CD14-positive monocyte (primary cell): ENCODE measurements at regions not wholly inside any gene's neighbourhood (a gene's known extent, or its start where the extent isn't known, plus 50 kb on each side); places are given as distances from the start of the nearest gene placed in this dataset.
"Not testable (repeated sequence)": the region's sequence is repeated elsewhere in the genome, so short reads cannot be mapped to it uniquely, and the experiment has no call there.

ENCODE experiments used
- DNase-seq, 3 donors: peaks; one replicate each; pipeline ENCODE4 v3.0.0-alpha.2; 2011 to 2022
- H2AFZ ChIP-seq: 2 replicates; pipeline ENCODE4 v1.6.0; 2012; ENCODE audit warnings: mild to moderate bottlenecking, low read depth, low read length, inconsistent platforms; ENCODE audit not compliant: insufficient read depth, poor library complexity, severe bottlenecking
- H3K27ac ChIP-seq, 2 donors: 1 replicate in 1 of 2; 2 replicates in 1 of 2; pipeline ENCODE4 v1.5.1; 2012 to 2013; ENCODE audit warnings: low read length in 2 of 2, control low read depth in 1 of 2, inconsistent platforms in 1 of 2, low read depth in 1 of 2, mild to moderate bottlenecking in 1 of 2
- H3K27me3 ChIP-seq, 2 donors: one replicate each; pipeline versions ENCODE4 v1.6.0 to v1.6.1; 2011 to 2013; ENCODE audit warnings: low read length in 2 of 2; ENCODE audit not compliant: control insufficient read depth in 2 of 2, insufficient read depth in 2 of 2
- H3K36me3 ChIP-seq, 2 donors: replicated peaks in 1 of 2; 1 replicate in 1 of 2; 2 replicates in 1 of 2; pipeline versions ENCODE4 v1.5.1 to v1.6.1; 2012 to 2013; ENCODE audit warnings: low read length in 2 of 2, control low read depth in 1 of 2, inconsistent platforms in 1 of 2, mild to moderate bottlenecking in 1 of 2; ENCODE audit not compliant: insufficient read depth in 2 of 2, control insufficient read depth in 1 of 2
- H3K4me1 ChIP-seq, 2 donors: 1 replicate in 1 of 2; 2 replicates in 1 of 2; pipeline versions ENCODE4 v1.5.1 to v1.6.1; 2012 to 2013; ENCODE audit warnings: low read length in 2 of 2, control low read depth in 1 of 2, inconsistent platforms in 1 of 2, mild to moderate bottlenecking in 1 of 2, moderate library complexity in 1 of 2; ENCODE audit not compliant: insufficient read depth in 2 of 2, control insufficient read depth in 1 of 2
- H3K4me2 ChIP-seq: replicated peaks from 2 replicates; pipeline ENCODE3; 2012; ENCODE audit warnings: low read length, moderate library complexity, mild to moderate bottlenecking; ENCODE audit not compliant: poor library complexity, severe bottlenecking; ENCODE audit errors: extremely low read depth
- H3K4me3 ChIP-seq, 3 experiments: fragments of 200-600 bp in 1 of 3; sonication (generic) in 1 of 3; replicated peaks in 1 of 3; 1 replicate in 2 of 3; 2 replicates in 1 of 3; pipeline ENCODE4 v1.5.1; 2011 to 2013; ENCODE audit warnings: low read length in 3 of 3, mild to moderate bottlenecking in 3 of 3, control low read depth in 2 of 3, low read depth in 2 of 3, inconsistent platforms in 1 of 3, moderate library complexity in 1 of 3
- H3K79me2 ChIP-seq: 2 replicates; pipeline ENCODE4 v1.6.0; 2012; ENCODE audit warnings: mild to moderate bottlenecking, control low read depth, inconsistent platforms, low read length, moderate library complexity; ENCODE audit not compliant: insufficient read depth
- H3K9ac ChIP-seq: 2 replicates; pipeline ENCODE4 v1.6.0; 2017; ENCODE audit warnings: low read length, mild to moderate bottlenecking; ENCODE audit not compliant: insufficient read depth, poor library complexity, severe bottlenecking
- H3K9me3 ChIP-seq, 2 donors: replicated peaks in 1 of 2; 1 replicate in 1 of 2; 2 replicates in 1 of 2; pipeline versions ENCODE4 v1.5.1 to v1.6.1; 2012 to 2013; ENCODE audit warnings: low read length in 2 of 2, control low read depth in 1 of 2; ENCODE audit not compliant: control insufficient read depth in 1 of 2, insufficient read depth in 1 of 2
- H4K20me1 ChIP-seq: 2 replicates; pipeline ENCODE4 v1.6.0; 2012; ENCODE audit warnings: mild to moderate bottlenecking, low read length, control low read depth, moderate library complexity; ENCODE audit not compliant: insufficient read depth
- H3K27ac Mint-ChIP-seq, 7 donors: one replicate each; pipeline ENCODE4 v1.8.0; 2020; ENCODE audit warnings: mild to moderate bottlenecking in 7 of 7, mixed read lengths in 7 of 7, moderate library complexity in 6 of 7, inconsistent platforms in 2 of 7
- H3K27me3 Mint-ChIP-seq, 3 donors: one replicate each; pipeline ENCODE4 v1.8.0; 2021 to 2022; ENCODE audit warnings: low read depth in 3 of 3, mild to moderate bottlenecking in 3 of 3, mixed read lengths in 3 of 3, moderate library complexity in 3 of 3, inconsistent platforms in 1 of 3
- H3K36me3 Mint-ChIP-seq, 2 donors: one replicate each; pipeline ENCODE4 v1.8.0; 2020; ENCODE audit warnings: mixed read lengths in 2 of 2, inconsistent platforms in 1 of 2, mild to moderate bottlenecking in 1 of 2
- H3K4me1 Mint-ChIP-seq: one replicate; pipeline ENCODE4 v1.8.0; 2020; ENCODE audit warnings: mild to moderate bottlenecking, mixed read lengths
- H3K4me3 Mint-ChIP-seq, 2 donors: one replicate each; pipeline ENCODE4 v1.8.0; 2020; ENCODE audit warnings: mild to moderate bottlenecking in 2 of 2, mixed read lengths in 2 of 2, moderate library complexity in 1 of 2
- H3K9me3 Mint-ChIP-seq, 7 donors: one replicate each; pipeline ENCODE4 v1.8.0; 2020 to 2022; ENCODE audit warnings: mixed read lengths in 7 of 7, mild to moderate bottlenecking in 6 of 7, moderate library complexity in 6 of 7, inconsistent platforms in 2 of 7
- WGBS: methylation state at CpG from one replicate; pipeline ENCODE4 v1.1.5; 2013; ENCODE audit warnings: missing lambda C conversion rate; ENCODE audit not compliant: insufficient coverage; 5-methylcytosine and 5-hydroxymethylcytosine counted together
- intact Hi-C, 2 donors: fragments of 100-400 bp; cut with micrococcal nuclease; formaldehyde crosslinking; loops; one replicate each; pipeline versions ENCODE4 v1.15.0 to v1.15.1; 2023
- TF ChIP-seq, protein P1 (sequence below): fragments of 200-600 bp; IDR thresholded peaks from one replicate; pipeline ENCODE4 v1.8.0; 2022; ENCODE audit warnings: antibody characterized with exemption, mild to moderate bottlenecking

GRCh38 chr7:91357901-91358300 lies 93.7 kb downstream of the FZD1 start:
- Histone ChIP-seq H2AFZ (no peak overlapping the region), H4K20me1 (no peaks in the 10 kb centered on the region), H3K4me2 (no peak overlapping the region), H3K4me1 (no peaks in the 10 kb centered on the region), H3K27ac (no peak overlapping the region), H3K9me3 (no peaks in the 10 kb centered on the region), H3K36me3 (no peaks in the 10 kb centered on the region), H3K79me2 (no peaks in the 10 kb centered on the region), H3K27me3 (no peaks in the 10 kb centered on the region), H3K9ac (no peak overlapping the region), H3K4me3 (no peak overlapping the region)
- Mint-ChIP-seq H3K27me3 (peaks cover 0 to 1% (median 0%) of the 10 kb centered on the region in 3 donors), H3K36me3 (no peaks in the 10 kb centered on the region), H3K9me3 (no peaks in the 10 kb centered on the region), H3K27ac (no peak overlapping the region), H3K4me1 (no peaks in the 10 kb centered on the region), H3K4me3 (no peak overlapping the region)
- no peak for DNase-seq
- intact Hi-C loops = no loop called here
- TF ChIP-seq, protein P1, sequence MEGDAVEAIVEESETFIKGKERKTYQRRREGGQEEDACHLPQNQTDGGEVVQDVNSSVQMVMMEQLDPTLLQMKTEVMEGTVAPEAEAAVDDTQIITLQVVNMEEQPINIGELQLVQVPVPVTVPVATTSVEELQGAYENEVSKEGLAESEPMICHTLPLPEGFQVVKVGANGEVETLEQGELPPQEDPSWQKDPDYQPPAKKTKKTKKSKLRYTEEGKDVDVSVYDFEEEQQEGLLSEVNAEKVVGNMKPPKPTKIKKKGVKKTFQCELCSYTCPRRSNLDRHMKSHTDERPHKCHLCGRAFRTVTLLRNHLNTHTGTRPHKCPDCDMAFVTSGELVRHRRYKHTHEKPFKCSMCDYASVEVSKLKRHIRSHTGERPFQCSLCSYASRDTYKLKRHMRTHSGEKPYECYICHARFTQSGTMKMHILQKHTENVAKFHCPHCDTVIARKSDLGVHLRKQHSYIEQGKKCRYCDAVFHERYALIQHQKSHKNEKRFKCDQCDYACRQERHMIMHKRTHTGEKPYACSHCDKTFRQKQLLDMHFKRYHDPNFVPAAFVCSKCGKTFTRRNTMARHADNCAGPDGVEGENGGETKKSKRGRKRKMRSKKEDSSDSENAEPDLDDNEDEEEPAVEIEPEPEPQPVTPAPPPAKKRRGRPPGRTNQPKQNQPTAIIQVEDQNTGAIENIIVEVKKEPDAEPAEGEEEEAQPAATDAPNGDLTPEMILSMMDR = no peak
- WGBS = no CpG with 5 or more reads among the region's 1 CpG

GRCh38 chr7:91358303-91358702 lies 94.1 kb downstream of the FZD1 start:
- no peak overlapping the region for H3K4me3 ChIP-seq
- DNase-seq = no peak
- WGBS = no CpG with 5 or more reads among the region's 2 CpGs
- no peaks in the 10 kb centered on the region for H3K27me3 Mint-ChIP-seq
- H2AFZ ChIP-seq = no peak overlapping the region
- H3K36me3 Mint-ChIP-seq = no peaks in the 10 kb centered on the region
- no peak overlapping the region for H3K27ac ChIP-seq
- H3K27ac Mint-ChIP-seq = no peak overlapping the region
- no peak overlapping the region for H3K4me2 ChIP-seq
- H3K4me1 ChIP-seq = no peaks in the 10 kb centered on the region
- H3K9me3 ChIP-seq = no peaks in the 10 kb centered on the region
- H3K36me3 ChIP-seq = no peaks in the 10 kb centered on the region
- intact Hi-C loops = no loop called here
- TF ChIP-seq, protein P1 = no peak
- no peak overlapping the region for H3K4me3 Mint-ChIP-seq
- H3K27me3 ChIP-seq = no peaks in the 10 kb centered on the region
- H4K20me1 ChIP-seq = no peaks in the 10 kb centered on the region
- no peaks in the 10 kb centered on the region for H3K9me3 Mint-ChIP-seq
- no peak overlapping the region for H3K9ac ChIP-seq
- no peaks in the 10 kb centered on the region for H3K79me2 ChIP-seq
- H3K4me1 Mint-ChIP-seq = no peaks in the 10 kb centered on the region

DNA sequence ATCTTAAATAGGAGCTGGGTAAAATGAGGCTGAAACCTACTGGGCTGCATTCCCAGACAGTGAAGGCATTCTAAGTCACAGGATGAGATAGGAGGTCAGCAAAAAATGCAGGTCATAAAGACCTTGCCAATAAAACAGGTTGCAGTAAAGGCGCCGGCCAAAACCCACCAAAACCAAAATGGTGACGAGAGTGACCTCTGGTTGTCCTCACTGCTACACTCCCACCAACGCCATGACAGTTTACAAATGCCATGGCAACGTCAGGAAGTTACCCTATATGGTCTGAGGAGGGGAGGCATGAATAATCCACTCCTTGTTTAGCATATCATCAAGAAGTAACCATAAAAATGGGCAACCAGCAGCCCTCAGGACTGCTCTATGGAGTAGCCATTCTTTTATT lies 100.9 kb downstream of the FZD1 start:
- no CpG with 5 or more reads among the region's 5 CpGs for WGBS
- H3K27ac Mint-ChIP-seq, H3K27ac ChIP-seq, H3K4me1 Mint-ChIP-seq, H3K79me2 ChIP-seq, H3K9me3 ChIP-seq, H3K36me3 ChIP-seq, H3K4me3 Mint-ChIP-seq, intact Hi-C loops, H3K9me3 Mint-ChIP-seq, H3K9ac ChIP-seq, H3K27me3 ChIP-seq, H2AFZ ChIP-seq, H3K4me3 ChIP-seq, H3K27me3 Mint-ChIP-seq, H4K20me1 ChIP-seq, H3K4me1 ChIP-seq, H3K36me3 Mint-ChIP-seq, H3K4me2 ChIP-seq, DNase-seq: not testable (repeated sequence)
